SK-N-SH treated with all-trans-retinoic acid at 6 μM for 48 hours (cell line): ENCODE measurements at regions not wholly inside any gene's neighbourhood (a gene's known extent, or its start where the extent isn't known, plus 50 kb on each side); places are given as distances from the start of the nearest gene placed in this dataset.

Experiments used
- ATAC-seq: fragments of 200-7000 bp; cut with Tn5 transposase; 3 replicates; pipeline ENCODE4 v1.9.1; 2020; ENCODE audit warnings: mild to moderate bottlenecking, moderate library complexity
- ARNTL ChIP-seq: fragments of 450-650 bp; formaldehyde crosslinking; IDR thresholded peaks from 2 replicates; pipeline ENCODE4 v1.5.0; 2020; ENCODE audit warnings: low read depth, mild to moderate bottlenecking, moderate library complexity, borderline replicate concordance
- ESRRG ChIP-seq: fragments of 250-450 bp; sonication (Bioruptor Pico); IDR thresholded peaks from 2 replicates; pipeline ENCODE4 v1.6.1; 2021; ENCODE audit warnings: mild to moderate bottlenecking
- GLIS3 ChIP-seq: fragments of 250-450 bp; sonication (Bioruptor Pico); IDR thresholded peaks from 2 replicates; pipeline ENCODE4 v1.5.0; 2020; ENCODE audit warnings: mild to moderate bottlenecking, moderate library complexity
- ISL1 ChIP-seq: fragments of 250-450 bp; sonication (Bioruptor Pico); IDR thresholded peaks from 2 replicates; pipeline ENCODE4 v2.1.2; 2022; ENCODE audit warnings: mild to moderate bottlenecking, moderate library complexity
- OSR1 ChIP-seq: fragments of 250-450 bp; sonication (Bioruptor Pico); IDR thresholded peaks from 2 replicates; pipeline ENCODE4 v1.8.0; 2022; ENCODE audit warnings: moderate library complexity, mild to moderate bottlenecking, inconsistent platforms
- POU6F1 ChIP-seq: fragments of 250-450 bp; sonication (Bioruptor Pico); IDR thresholded peaks from 2 replicates; pipeline ENCODE4 v1.8.0; 2021; ENCODE audit warnings: low read depth, mild to moderate bottlenecking, moderate library complexity, borderline replicate concordance
- PPARA ChIP-seq: fragments of 250-450 bp; sonication (Bioruptor Pico); IDR thresholded peaks from 2 replicates; pipeline ENCODE4 v1.5.0; 2020; ENCODE audit warnings: mild to moderate bottlenecking, borderline replicate concordance
- RARB ChIP-seq: fragments of 250-450 bp; sonication (Bioruptor Pico); IDR thresholded peaks from 2 replicates; pipeline ENCODE4 v1.8.0; 2021; ENCODE audit warnings: mild to moderate bottlenecking, moderate library complexity
- TCF4 ChIP-seq: fragments of 250-450 bp; sonication (Bioruptor Pico); IDR thresholded peaks from 2 replicates; pipeline ENCODE4 v1.8.0; 2021; ENCODE audit warnings: mild to moderate bottlenecking, moderate library complexity, borderline replicate concordance
- TOX ChIP-seq: fragments of 250-450 bp; sonication (Bioruptor Pico); IDR thresholded peaks from 2 replicates; pipeline ENCODE4 v1.8.0; 2021; ENCODE audit warnings: mild to moderate bottlenecking, moderate library complexity, borderline replicate concordance
- ZC3H10 ChIP-seq: fragments of 250-450 bp; sonication (Bioruptor Pico); IDR thresholded peaks from 2 replicates; pipeline ENCODE4 v1.5.1; 2021; ENCODE audit warnings: mild to moderate bottlenecking, moderate library complexity
- ZFP3 ChIP-seq: fragments of 250-450 bp; sonication (Bioruptor Pico); IDR thresholded peaks from 2 replicates; pipeline ENCODE4 v1.5.0; 2020; ENCODE audit warnings: mild to moderate bottlenecking, moderate library complexity
- ZFP30 ChIP-seq: fragments of 450-650 bp; formaldehyde crosslinking; IDR thresholded peaks from 2 replicates; pipeline ENCODE4 v1.5.0; 2022; ENCODE audit warnings: mild to moderate bottlenecking, moderate library complexity
- TF ChIP-seq, protein P1 (sequence below): fragments of 250-450 bp; sonication (Bioruptor Pico); IDR thresholded peaks from 2 replicates; pipeline ENCODE4 v1.5.1; 2021; ENCODE audit warnings: mild to moderate bottlenecking, moderate library complexity
- TF ChIP-seq, protein P2 (sequence below): fragments of 250-450 bp; sonication (Bioruptor Pico); IDR thresholded peaks from 2 replicates; pipeline ENCODE4 v1.5.0; 2020; ENCODE audit warnings: mild to moderate bottlenecking, moderate library complexity
- TF ChIP-seq, protein P3 (sequence below): fragments of 250-450 bp; sonication (Bioruptor Pico); IDR thresholded peaks from 2 replicates; pipeline ENCODE4 v1.5.1; 2020; ENCODE audit warnings: low read depth, mild to moderate bottlenecking, moderate library complexity

DNA sequence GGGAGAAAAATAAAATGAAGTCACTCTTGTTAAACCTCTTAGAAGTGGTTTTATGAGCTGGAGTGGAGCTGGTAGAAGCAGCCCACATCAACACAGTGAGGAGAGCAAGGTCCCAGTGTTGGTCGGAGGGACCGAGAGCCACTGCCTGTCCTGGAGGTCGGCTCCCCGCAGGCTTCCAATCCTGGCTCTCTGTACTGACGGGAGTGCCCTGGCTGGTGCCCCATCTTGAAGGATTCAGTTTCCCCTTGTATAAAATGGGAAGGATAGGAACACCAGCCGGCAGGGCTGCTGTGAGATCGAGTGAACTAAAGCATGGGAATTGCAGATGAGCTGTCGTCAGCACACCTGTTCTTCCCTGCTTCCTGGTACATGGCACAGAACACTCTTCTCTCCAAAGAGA lies 104.3 kb upstream of the ID2 start:
- TF ChIP-seq, protein P1, sequence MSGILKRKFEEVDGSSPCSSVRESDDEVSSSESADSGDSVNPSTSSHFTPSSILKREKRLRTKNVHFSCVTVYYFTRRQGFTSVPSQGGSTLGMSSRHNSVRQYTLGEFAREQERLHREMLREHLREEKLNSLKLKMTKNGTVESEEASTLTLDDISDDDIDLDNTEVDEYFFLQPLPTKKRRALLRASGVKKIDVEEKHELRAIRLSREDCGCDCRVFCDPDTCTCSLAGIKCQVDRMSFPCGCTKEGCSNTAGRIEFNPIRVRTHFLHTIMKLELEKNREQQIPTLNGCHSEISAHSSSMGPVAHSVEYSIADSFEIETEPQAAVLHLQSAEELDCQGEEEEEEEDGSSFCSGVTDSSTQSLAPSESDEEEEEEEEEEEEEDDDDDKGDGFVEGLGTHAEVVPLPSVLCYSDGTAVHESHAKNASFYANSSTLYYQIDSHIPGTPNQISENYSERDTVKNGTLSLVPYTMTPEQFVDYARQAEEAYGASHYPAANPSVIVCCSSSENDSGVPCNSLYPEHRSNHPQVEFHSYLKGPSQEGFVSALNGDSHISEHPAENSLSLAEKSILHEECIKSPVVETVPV, result no peak
- TF ChIP-seq ZC3H10 (CRISPR knock-in tag), result no peak
- no peak for TF ChIP-seq ISL1
- TF ChIP-seq POU6F1 (CRISPR knock-in tag), result no peak
- TF ChIP-seq RARB (CRISPR knock-in tag), result no peak
- TF ChIP-seq ZFP30 (CRISPR knock-in tag), result no peak
- TF ChIP-seq, protein P2, sequence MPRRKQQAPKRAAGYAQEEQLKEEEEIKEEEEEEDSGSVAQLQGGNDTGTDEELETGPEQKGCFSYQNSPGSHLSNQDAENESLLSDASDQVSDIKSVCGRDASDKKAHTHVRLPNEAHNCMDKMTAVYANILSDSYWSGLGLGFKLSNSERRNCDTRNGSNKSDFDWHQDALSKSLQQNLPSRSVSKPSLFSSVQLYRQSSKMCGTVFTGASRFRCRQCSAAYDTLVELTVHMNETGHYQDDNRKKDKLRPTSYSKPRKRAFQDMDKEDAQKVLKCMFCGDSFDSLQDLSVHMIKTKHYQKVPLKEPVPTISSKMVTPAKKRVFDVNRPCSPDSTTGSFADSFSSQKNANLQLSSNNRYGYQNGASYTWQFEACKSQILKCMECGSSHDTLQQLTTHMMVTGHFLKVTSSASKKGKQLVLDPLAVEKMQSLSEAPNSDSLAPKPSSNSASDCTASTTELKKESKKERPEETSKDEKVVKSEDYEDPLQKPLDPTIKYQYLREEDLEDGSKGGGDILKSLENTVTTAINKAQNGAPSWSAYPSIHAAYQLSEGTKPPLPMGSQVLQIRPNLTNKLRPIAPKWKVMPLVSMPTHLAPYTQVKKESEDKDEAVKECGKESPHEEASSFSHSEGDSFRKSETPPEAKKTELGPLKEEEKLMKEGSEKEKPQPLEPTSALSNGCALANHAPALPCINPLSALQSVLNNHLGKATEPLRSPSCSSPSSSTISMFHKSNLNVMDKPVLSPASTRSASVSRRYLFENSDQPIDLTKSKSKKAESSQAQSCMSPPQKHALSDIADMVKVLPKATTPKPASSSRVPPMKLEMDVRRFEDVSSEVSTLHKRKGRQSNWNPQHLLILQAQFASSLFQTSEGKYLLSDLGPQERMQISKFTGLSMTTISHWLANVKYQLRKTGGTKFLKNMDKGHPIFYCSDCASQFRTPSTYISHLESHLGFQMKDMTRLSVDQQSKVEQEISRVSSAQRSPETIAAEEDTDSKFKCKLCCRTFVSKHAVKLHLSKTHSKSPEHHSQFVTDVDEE, result no peak
- TF ChIP-seq OSR1 (CRISPR knock-in tag), result no peak
- no peak for TF ChIP-seq TCF4 (CRISPR knock-in tag)
- TF ChIP-seq, protein P3, sequence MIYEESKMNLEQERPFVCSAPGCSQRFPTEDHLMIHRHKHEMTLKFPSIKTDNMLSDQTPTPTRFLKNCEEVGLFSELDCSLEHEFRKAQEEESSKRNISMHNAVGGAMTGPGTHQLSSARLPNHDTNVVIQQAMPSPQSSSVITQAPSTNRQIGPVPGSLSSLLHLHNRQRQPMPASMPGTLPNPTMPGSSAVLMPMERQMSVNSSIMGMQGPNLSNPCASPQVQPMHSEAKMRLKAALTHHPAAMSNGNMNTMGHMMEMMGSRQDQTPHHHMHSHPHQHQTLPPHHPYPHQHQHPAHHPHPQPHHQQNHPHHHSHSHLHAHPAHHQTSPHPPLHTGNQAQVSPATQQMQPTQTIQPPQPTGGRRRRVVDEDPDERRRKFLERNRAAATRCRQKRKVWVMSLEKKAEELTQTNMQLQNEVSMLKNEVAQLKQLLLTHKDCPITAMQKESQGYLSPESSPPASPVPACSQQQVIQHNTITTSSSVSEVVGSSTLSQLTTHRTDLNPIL, result no peak
- ATAC-seq, result no peak

DNA sequence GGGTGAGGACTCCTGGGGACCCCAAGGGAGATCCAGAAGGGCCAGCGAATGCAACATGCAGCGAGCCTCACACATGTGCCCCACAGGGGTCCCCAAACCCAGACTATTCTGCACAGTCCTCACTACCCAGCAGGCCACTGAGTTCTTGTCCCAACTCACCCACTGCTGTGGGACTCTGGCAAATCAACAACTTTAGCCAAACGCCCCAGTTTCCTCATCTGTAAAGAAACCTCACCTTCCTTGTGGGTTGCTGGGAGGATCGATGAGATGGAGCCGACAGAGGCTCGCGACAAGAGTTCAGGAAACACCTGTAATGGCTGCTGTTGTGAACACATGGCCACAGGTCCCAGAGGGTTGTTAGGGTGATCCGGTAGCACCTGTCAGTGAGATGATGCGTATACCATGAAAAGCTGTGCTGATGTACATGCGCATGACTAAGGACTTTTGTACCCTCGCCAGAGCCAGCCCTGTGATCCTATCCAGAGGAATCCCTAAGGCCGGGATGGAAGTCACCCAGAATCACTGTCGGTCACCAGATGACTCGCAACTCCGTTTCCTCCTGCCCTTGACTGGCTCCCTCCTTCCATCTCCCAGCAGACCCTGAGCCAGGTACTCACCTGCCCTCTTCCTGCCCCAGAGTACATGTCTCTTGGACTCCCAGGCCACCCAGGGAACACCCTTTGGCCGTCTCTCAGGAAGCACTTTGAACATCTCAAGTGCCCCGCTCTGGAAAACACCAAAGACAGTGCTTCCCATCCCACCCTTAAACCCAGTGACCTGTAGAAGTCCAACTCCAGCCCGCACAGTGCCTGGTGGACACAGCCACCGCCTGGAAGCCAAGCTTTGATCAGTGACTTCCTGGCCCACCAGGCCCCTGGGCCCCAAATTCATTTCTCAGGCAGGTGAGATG lies 103.3 kb upstream of the ID2 start:
- TF ChIP-seq PPARA (CRISPR knock-in tag), result no peak
- TF ChIP-seq ISL1, result no peak
- no peak for TF ChIP-seq ZFP3 (CRISPR knock-in tag)
- TF ChIP-seq GLIS3 (CRISPR knock-in tag), result no peak
- TF ChIP-seq, all 23 proteins: peak for 0
- no peak for ATAC-seq

- TF ChIP-seq ZC3H10 (CRISPR knock-in tag), result no peak
- TF ChIP-seq, protein P2, result no peak
- TF ChIP-seq OSR1 (CRISPR knock-in tag), result no peak
- no peak for TF ChIP-seq ZFP30 (CRISPR knock-in tag)
- no peak for TF ChIP-seq PPARA (CRISPR knock-in tag)
- TF ChIP-seq POU6F1 (CRISPR knock-in tag), result no peak
- no peak for TF ChIP-seq ESRRG
- no peak for TF ChIP-seq ARNTL
- TF ChIP-seq TOX, result no peak
- ATAC-seq, result no peak
Measured at GRCh38 chr2:8579485-8580085, 102.3 kb upstream of the ID2 start.
